WI38 (cell line): ENCODE measurements at regions not wholly inside any gene's neighbourhood (a gene's known extent, or its start where the extent isn't known, plus 50 kb on each side); places are given as distances from the start of the nearest gene placed in this dataset.
"Not testable (repeated sequence)": the region's sequence is repeated elsewhere in the genome, so short reads cannot be mapped to it uniquely, and the experiment has no call there.

Source experiments
- H3K4me3 ChIP-seq: 2 replicates; pipeline ENCODE4 v1.5.1; 2011; ENCODE audit warnings: low read depth, mild to moderate bottlenecking, control low read depth, low read length
- TF ChIP-seq, protein P1 (sequence below): IDR thresholded peaks from 2 replicates; pipeline ENCODE4 v1.5.1; 2012; ENCODE audit warnings: low read depth, mild to moderate bottlenecking, control low read depth, low read length

DNA sequence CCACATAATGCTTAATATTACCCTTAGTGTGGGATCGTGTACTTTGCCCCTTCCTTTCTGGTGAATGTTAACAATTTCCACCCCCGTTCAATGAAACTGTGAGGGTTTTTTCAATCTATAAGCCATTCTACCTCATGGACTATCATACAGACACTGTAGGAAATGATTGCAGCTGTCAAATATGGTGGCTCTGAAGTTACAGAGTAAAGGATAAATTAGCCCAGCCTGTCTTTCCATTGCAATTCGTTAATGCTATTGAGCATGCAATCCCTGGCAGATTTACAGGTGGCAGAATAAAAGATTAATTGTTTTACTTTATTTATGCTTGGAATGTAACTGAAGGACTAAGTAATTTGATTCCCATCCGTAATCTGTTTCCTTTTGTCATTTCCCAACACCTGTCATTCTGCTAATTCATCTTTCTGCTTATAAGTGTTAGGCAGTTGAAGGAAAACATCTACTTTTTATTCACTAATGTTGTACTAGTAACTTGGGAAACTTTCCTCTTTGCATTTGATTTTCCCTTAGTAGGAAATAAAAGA lies 1211.6 kb upstream of the LRRN3 start:
- H3K4me3 ChIP-seq, result no peak overlapping the region
- TF ChIP-seq, protein P1, sequence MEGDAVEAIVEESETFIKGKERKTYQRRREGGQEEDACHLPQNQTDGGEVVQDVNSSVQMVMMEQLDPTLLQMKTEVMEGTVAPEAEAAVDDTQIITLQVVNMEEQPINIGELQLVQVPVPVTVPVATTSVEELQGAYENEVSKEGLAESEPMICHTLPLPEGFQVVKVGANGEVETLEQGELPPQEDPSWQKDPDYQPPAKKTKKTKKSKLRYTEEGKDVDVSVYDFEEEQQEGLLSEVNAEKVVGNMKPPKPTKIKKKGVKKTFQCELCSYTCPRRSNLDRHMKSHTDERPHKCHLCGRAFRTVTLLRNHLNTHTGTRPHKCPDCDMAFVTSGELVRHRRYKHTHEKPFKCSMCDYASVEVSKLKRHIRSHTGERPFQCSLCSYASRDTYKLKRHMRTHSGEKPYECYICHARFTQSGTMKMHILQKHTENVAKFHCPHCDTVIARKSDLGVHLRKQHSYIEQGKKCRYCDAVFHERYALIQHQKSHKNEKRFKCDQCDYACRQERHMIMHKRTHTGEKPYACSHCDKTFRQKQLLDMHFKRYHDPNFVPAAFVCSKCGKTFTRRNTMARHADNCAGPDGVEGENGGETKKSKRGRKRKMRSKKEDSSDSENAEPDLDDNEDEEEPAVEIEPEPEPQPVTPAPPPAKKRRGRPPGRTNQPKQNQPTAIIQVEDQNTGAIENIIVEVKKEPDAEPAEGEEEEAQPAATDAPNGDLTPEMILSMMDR, result no peak

DNA sequence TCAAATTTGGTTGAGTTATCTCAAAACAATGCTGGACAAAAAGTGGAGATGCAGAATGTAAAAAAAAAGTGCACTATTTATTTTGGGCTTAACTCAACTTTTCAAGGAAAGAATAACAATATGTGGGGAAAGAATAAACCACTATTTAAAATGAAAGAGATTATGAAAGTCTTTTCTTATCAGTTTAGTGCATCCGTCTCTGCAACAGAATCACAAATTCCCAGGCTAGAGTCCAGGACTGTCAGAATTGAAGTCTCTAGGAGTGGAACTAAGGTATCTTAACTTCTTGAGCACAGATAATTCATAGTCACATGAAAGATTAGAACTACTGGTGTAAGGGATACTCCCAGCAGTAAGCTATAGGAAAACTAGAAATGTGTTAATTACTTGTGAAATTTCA lies 1200.3 kb upstream of the LRRN3 start:
- TF ChIP-seq, protein P1, result no peak

DNA sequence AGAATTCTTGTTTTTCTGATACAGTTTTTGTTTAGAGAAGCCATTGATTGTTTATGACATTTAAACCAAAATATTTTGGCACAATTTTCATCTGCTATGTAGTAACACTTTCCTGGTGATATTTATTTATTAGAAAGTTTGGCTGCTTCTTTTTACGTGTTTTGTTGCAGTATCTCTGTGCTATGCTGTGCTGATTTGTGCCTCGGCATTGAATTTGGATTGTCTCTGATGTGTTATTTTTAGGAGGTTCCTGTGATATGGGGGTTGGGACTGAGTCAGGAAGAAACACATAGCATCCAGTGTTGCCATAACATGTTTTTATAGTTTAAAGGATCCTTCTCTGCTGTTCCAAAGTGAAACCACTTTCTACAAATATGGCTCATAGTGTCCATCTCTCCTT lies 1197.7 kb upstream of the LRRN3 start:
- H3K4me3 ChIP-seq, result peak overlapping the region; percentile 55
- TF ChIP-seq, protein P1, result no peak

More for the DNA sequence above, 1200.3 kb upstream of the LRRN3 start:
- H3K4me3 ChIP-seq, result no peak overlapping the region

DNA sequence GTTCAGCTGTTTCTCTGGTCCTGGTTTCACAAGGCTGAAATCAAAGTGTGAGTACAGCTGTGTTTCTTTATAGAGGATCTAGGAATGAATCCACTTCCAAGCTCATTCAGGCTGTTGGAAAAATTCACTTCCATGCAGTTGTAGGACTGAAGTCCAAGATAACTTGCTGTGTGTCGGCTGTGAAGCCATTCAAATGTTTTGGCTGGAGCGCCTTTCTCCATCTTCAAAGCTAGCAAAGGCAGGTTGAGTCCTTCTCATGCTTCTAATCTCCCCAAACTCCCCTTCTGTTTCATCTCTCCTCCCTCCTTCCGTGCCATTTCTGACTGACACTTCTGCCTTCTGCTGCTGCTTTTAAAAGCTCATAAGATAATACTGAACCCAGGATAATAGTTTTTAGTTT lies 1195.4 kb upstream of the LRRN3 start:
- H3K4me3 ChIP-seq, result no peak overlapping the region
- TF ChIP-seq, protein P1, result no peak

DNA sequence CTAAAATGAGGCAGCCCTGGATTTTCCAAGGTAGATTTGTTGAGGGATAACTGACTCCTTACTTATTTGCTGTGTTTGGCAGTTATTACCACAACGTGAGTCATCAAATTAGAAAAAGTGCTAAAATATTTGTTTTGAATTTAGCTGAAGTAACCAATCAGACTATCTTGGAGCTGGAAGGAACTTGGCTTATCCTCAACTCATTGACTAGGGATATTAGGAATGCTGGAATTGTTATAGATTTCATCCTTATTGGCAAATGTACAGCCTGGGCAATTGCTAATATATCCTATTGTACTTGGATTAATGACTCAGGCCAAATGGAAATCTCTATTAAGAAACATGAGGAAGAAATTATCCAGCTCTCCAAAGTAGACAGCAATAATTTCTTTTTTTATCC lies 1189.0 kb upstream of the LRRN3 start:
- TF ChIP-seq, protein P1, result no peak
- H3K4me3 ChIP-seq, result no peak overlapping the region

DNA sequence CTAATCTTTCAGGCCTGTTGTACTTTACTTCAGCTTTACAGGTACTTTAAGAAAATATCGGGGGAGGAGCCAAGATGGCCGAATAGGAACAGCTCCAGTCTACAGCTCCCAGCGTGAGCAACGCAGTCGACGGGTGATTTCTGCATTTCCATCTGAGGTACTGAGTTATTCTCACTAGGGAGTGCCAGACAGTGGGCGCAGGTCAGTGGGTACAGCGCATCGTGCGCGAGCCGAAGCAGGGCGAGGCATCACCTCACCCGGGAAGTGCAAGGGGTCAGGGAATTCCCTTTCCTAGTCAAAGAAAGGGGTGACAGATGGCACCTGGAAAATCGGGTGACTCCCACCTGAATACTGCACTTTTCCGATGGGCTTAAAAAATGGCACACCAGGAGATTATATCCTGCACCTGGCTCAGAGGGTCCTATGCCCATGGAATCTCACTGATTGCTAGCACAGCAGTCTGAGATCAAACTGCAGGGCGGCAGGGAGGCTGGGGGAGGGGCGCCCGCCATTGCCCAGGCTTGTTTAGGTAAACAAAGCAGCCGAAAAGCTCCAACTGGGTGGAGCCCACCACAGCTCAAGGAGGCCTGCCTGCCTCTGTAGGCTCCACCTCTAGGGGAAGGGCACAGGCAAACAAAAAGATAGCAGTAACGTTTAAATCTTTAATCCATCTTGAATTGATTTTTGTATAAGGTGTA lies 1185.4 kb upstream of the LRRN3 start:
- not testable (repeated sequence) for H3K4me3 ChIP-seq

DNA sequence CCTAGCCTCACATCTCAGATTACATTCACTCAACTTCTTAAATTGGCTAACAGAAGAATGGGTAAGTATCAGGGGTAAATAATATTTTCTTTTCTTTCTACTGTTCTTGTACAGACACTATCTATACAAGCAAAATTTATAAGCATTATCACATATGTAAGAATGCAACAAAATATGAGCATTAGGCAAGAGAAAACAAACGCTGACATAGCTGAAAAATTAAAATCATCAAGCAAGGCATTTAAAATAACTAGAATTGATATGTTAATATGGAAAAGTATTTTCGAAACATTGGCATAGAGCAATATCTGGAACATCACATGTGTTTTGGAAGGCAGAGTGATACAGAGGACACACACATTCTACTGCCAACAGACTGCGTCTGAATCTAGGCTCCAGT lies 1175.3 kb upstream of the LRRN3 start:
- H3K4me3 ChIP-seq, result no peak overlapping the region
- TF ChIP-seq, protein P1, result no peak

DNA sequence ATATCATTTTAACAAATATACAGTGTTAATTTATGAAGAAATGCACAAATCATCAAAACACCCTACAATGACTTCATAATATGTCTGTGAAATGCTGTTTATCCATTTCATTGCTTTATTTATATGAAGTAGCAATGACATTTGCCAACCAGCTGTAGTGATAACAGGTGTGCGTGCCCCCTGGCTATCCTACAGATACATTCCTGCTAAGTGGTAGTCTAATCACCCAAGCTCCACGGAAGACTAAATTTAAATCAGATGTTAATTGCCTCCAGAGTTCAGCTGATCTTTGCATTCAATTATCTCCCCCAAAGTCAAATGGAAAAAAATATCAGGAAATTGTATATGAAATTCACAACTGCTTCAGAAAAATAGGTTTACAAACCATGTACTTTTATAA lies 1164.2 kb upstream of the LRRN3 start:
- TF ChIP-seq, protein P1, result no peak

More for the DNA sequence above, 1164.2 kb upstream of the LRRN3 start:
- H3K4me3 ChIP-seq, result no peak overlapping the region
